ENCODE measurements at regions not wholly inside any gene's neighbourhood (a gene's known extent, or its start where the extent isn't known, plus 50 kb on each side); places are given as distances from the start of the nearest gene placed in this dataset.

DNA sequence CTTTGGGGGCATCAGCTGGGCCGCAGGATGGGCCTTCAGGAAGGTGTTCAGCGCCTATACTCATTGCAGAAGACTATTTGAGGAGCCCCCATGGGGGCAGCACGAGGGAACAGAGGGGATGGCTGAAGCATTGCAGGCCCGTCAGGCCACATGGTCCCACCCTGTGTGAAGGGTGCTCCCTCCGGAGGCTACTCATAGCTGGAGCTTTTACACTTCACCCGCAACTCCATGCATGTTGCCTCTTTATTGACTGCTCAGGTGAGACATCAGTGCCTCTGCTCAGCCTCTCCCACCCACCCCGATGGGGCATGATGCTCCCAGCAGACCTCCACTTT is 1500.9 kb downstream of the TBC1D22A start:
- TF ChIP-seq GATA2 (IDR thresholded peaks at IDR 0.05; ENCODE audit: low read depth, low read length), result no peak
- no peak for TF ChIP-seq GATA3 (IDR thresholded peaks at IDR 0.05; ENCODE audit: low read depth, low read length)
